ENCODE measurements at regions not wholly inside any gene's neighbourhood (a gene's known extent, or its start where the extent isn't known, plus 50 kb on each side); places are given as distances from the start of the nearest gene placed in this dataset.
A peak's percentile ranks its signal among the peaks of the same experiment; 100 is the strongest.

DNA sequence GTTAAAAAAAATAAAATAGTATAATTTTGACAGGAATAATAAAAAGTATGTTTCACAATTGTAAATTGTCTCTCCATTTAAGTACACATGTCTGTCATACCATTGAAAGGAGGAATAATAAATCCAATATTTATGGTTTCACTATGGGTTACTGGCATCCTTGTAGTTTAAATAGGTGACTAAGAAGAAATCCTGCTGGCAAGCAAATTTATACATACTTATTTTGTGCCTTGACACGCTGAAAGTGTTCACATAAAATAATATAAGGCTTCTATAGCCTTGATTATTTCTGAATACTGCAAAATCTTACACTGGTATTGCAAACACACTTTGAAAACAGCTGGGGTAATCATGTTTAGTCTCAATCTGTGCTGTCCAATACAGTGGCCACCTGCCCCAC is 138.3 kb upstream of the ETAA1 start:
- DNase-seq (ENCODE audit: low read depth in 3 of 3, low spot score in 2 of 3), result no peak

GRCh38 chr2:67259556-67260342 is 137.4 kb upstream of the ETAA1 start:
- no peak for DNase-seq (ENCODE audit: low read depth in 3 of 3, low spot score in 2 of 3)

- DNase-seq (ENCODE audit: low read depth in 3 of 3, low spot score in 2 of 3), result no peak
Measured at GRCh38 chr2:67260343-67261277, 136.5 kb upstream of the ETAA1 start.

GRCh38 chr2:67267241-67267640 is 129.9 kb upstream of the ETAA1 start:
- DNase-seq (ENCODE audit: low read depth in 3 of 3, low spot score in 2 of 3), result no peak

DNA sequence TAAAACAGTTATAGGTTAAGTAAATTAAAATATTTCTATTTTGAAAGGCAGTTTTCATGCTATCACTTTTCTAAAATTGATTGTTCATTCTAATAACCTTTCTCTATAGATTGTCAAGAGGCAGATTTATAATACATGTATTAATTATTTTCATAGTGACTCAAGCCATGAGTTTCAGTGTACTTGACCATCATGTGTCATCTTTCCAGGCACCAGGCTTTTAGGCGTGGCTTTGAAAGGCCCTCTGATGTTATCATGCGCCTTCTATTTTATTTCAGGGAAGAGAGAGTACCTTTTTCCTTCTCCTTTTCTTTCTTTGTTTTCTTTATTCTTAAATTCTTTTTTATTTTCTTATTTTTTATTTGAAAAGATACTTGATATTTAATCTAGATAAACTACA is 128.3 kb upstream of the ETAA1 start:
- DNase-seq (ENCODE audit: low read depth in 3 of 3, low spot score in 2 of 3), result no peak

GRCh38 chr2:67272195-67272594 is 124.9 kb upstream of the ETAA1 start:
- no peak for DNase-seq (ENCODE audit: low read depth in 3 of 3, low spot score in 2 of 3)

DNA sequence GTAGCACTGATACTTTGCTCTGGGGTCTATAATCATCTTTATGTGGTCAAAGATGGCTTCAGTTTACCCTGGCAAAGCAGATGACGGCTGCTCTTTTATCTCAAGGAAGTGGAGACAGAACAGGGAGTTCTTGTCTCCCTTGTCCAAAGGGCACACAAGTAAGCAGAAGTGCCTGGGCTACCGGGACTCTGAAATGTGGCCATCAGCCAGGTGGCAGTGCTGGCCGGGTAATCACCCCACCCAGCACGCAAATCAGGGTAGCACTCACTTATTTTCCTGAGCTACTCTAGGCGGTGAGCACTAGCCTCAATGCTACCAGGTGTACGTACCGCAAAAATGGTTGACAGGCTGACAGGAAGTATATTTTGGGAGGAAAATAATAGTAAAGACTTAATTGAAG is 119.7 kb upstream of the ETAA1 start:
- DNase-seq (ENCODE audit: low read depth in 3 of 3, low spot score in 2 of 3), result no peak

- DNase-seq (ENCODE audit: low read depth in 3 of 3, low spot score in 2 of 3), result no peak
Measured at GRCh38 chr2:67281101-67281500, 116.0 kb upstream of the ETAA1 start.

DNA sequence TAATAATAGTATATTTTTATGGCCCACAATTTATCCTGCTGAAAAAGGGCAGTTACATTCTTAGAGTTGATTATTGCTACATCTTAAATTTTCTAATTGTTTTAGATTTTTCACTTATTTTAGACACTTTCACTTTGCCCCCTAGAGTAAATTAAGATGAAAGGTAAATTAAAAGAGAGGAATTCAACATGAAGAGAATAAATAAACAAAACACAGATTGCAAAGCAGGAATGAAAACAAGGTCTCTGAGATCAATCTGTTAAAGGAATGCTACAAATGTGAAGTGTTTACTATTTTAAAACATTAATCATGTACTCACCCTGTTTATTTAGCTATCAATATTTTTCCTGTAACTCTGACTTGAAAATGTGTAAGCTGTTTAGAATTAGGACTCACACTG is 113.5 kb upstream of the ETAA1 start:
- peak in 1 of 3 donors; percentile 5 for DNase-seq (ENCODE audit: low read depth in 3 of 3, low spot score in 2 of 3)

DNA sequence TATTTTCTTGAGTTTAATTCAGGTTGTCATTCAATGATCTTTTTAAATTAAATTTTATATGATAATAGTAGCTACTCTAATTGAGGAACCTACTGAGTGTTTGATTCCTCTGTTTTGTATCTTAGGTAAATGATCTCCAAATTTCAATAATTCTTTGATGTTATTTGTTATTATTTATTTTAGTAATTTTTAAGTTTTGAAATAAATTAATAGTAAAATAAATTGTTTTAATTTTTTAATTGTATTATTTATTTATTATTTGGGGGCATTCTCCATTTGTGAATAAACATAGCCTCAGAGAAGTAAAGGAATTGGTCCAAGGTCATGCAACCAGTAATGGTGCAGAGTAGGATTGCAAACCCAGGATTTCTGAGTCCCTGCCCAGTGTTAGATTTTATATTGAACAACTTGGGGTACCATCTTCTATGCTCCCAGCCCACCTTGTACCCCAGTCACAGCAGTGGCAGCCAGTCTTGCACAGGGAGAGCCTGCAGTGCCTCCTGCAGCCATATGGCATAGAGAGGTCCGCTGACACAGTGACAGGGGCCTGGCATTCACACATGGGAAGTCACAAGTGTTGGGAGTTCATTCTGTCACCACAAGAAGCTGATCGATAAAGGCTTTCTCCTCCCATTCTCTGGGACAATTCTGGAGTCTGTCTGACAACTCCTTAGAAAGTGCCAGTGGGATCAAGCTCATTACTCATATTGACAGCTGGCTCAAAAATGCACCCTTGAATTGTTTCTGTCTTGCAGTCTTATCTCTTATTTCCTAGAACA is 110.0 kb upstream of the ETAA1 start:
- no peak for DNase-seq (ENCODE audit: low read depth in 3 of 3, low spot score in 2 of 3)

DNA sequence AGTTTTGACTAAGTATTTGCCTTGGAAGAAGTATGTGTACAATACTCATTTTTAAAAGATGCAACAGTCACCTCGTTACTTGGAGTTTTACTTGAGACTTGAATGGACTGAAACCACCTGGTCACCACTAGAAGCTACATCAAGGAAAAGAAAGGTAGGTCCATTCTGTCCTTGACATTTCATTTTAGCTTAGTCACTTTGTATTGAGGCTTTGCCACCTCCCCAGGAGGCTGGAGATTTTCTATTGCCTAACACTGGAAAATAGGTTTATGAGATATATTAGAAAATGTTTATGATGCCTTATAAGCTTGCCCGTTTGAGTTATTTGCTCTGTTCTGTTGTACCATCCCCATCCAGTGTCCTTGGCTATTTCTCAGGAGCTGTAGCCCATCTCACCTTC is 107.9 kb upstream of the ETAA1 start:
- DNase-seq (ENCODE audit: low read depth in 3 of 3, low spot score in 2 of 3), result no peak

- DNase-seq (ENCODE audit: low read depth in 3 of 3, low spot score in 2 of 3), result no peak
Measured at GRCh38 chr2:67289921-67290371, 107.2 kb upstream of the ETAA1 start.

DNA sequence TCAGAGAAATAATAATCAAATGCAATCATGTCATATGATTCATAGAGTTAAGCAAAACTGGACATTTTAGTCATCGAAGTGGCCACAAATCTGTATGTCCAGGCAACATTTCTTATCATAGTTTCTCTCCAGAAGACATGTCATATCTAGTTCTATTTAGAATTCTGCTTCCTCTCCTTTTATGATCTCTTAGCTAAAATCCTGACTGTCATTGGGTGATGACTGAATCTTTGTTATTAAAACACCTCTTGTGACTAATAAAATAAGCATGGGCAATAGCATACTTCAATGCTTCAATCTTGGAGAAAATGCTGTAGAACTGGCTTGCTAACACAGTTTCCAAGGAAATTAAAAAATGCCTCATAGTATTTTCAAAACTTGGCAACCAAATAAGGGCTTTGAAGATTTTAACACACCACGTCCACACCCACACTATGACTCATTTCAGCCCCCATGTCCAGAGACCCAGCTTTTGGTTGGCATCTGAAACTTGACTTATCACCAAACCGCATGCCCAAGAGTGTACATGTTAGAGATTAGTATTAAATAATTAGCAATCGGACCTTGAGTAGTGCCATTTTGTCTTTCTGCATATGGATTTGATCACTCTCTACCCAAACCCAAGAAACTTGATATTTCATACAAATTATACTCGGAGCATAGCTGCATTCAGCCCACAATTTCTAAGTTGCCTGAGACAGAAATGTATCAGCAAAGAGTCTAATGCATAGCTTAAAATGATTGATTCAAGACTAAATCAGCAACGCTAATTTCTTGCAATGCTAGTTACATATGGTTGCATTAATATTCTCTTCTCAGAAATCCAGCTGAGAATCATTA is 106.5 kb upstream of the ETAA1 start:
- DNase-seq (ENCODE audit: low read depth in 3 of 3, low spot score in 2 of 3), result no peak

- DNase-seq (ENCODE audit: low read depth in 3 of 3, low spot score in 2 of 3), result no peak
Measured at GRCh38 chr2:67294218-67294617, 102.9 kb upstream of the ETAA1 start.

- no peak for DNase-seq (ENCODE audit: low read depth in 3 of 3, low spot score in 2 of 3)
Measured at GRCh38 chr2:67295406-67295805, 101.7 kb upstream of the ETAA1 start.

- no peak for DNase-seq (ENCODE audit: low read depth in 3 of 3, low spot score in 2 of 3)
Measured at GRCh38 chr2:67295851-67296250, 101.3 kb upstream of the ETAA1 start.

DNA sequence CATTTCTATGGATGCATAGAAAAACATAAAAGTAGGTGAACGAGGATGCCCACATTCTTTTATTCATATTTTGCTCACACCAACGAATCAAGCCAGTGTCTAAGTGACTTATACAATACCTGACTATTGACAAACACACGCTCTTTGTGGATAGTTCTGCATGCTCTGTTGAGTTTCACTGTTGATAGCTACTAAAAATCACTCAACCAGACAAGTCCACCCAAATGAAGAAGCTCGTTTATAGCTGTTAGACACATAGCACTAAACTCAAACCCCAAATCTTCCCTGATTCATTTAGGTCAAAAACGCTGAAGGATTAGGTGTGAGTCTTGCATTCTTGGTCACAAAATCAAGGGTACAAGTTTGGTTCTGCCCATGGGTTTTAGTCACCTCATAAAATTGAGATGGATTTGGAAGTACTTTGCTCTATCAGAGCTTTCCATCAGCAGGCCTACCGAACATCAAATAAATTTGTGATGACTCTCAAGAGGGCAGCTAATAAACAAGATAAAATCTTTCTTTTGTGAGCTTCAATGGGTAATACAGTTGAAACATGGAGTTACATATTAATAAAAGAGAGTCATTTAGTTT is 92.7 kb upstream of the ETAA1 start:
- DNase-seq (ENCODE audit: low read depth in 3 of 3, low spot score in 2 of 3), result no peak

GRCh38 chr2:67309281-67309680 is 87.9 kb upstream of the ETAA1 start:
- no peak for DNase-seq (ENCODE audit: low read depth in 3 of 3, low spot score in 2 of 3)

DNA sequence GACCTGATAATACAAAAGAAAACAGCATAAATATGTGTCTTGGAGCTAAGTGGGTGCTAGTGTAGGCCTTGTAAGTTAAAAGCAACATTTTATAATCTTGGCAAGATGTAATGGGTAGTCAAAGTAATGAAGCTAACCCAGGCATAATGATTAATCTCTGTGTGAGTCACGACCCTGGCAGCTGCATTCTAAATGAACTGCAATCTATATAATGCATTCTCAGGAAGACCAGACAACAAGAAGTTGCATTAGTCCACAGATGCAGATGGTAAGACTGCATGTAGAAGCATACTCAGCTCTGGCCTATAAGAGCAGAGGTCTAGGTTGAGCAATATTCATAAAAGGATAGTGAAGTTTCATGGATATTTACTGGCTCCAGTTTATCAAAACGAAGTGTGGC is 85.6 kb upstream of the ETAA1 start:
- no peak for DNase-seq (ENCODE audit: low read depth in 3 of 3, low spot score in 2 of 3)

GRCh38 chr2:67312871-67313270 is 84.3 kb upstream of the ETAA1 start:
- DNase-seq (ENCODE audit: low read depth in 3 of 3, low spot score in 2 of 3), result no peak
